ENCODE measurements at regions not wholly inside any gene's neighbourhood (a gene's known extent, or its start where the extent isn't known, plus 50 kb on each side); places are given as distances from the start of the nearest gene placed in this dataset.

DNA sequence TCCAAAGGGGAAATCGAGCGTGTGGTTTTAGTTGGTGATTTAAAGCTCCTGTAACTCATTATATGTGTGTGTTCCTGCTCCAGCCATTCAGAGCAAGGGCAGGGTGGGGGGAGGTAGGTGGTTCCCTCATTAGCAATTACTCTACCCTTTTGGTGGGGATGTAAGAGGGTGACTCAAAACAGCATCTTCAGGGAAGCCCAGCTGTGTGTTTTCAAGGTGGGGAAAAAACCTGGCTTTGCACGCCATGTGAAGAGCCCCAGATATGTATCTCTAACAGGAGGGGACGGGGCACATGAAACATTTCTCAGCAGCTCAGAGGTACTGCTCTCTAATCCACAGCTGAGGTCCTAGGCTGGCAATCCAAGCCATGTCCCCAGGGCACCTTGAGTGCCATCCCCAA is 241.3 kb upstream of the ZFHX3 start:
- TF ChIP-seq, protein P1, sequence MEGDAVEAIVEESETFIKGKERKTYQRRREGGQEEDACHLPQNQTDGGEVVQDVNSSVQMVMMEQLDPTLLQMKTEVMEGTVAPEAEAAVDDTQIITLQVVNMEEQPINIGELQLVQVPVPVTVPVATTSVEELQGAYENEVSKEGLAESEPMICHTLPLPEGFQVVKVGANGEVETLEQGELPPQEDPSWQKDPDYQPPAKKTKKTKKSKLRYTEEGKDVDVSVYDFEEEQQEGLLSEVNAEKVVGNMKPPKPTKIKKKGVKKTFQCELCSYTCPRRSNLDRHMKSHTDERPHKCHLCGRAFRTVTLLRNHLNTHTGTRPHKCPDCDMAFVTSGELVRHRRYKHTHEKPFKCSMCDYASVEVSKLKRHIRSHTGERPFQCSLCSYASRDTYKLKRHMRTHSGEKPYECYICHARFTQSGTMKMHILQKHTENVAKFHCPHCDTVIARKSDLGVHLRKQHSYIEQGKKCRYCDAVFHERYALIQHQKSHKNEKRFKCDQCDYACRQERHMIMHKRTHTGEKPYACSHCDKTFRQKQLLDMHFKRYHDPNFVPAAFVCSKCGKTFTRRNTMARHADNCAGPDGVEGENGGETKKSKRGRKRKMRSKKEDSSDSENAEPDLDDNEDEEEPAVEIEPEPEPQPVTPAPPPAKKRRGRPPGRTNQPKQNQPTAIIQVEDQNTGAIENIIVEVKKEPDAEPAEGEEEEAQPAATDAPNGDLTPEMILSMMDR (IDR thresholded peaks at IDR 0.05; ENCODE audit: control extremely low read depth, extremely low read depth): no peak
- WGBS, 2 donors: 63 to 68% methylated on average over 4 of the region's 4 CpGs
- ATAC-seq (ENCODE audit: insufficient read depth, low FRiP score) (no peak), DNase-seq (no peak)
- Histone ChIP-seq H3K4me1 (ENCODE audit: control insufficient read depth in 5 of 5, insufficient read depth in 5 of 5, low read length in 5 of 5) (peaks cover 0 to 38% (median 8%) of the 10 kb centered on the region in 5 donors), H3K4me3 (no peak overlapping the region), H3K9me3 (ENCODE audit: control insufficient read depth in 4 of 4, insufficient read depth in 3 of 4, low read length in 3 of 4) (peaks cover 0 to 4% (median 0%) of the 10 kb centered on the region in 4 donors), H3K27me3 (ENCODE audit: control insufficient read depth in 3 of 3, insufficient read depth in 3 of 3, low read length in 2 of 3) (no peaks in the 10 kb centered on the region), H3K27ac (ENCODE audit: low read depth in 1 of 2, low read length in 1 of 2) (no peak overlapping the region), H3K36me3 (ENCODE audit: control insufficient read depth in 4 of 4, insufficient read depth in 4 of 4, low read length in 4 of 4) (no peaks in the 10 kb centered on the region), H3K9ac (ENCODE audit: insufficient read depth in 1 of 2, low read length in 2 of 2) (no peak overlapping the region)

- WGBS, 2 donors: 80 to 81% methylated on average over 21 of the region's 21 CpGs
- Histone ChIP-seq H3K27ac (ENCODE audit: low read depth in 1 of 2, low read length in 1 of 2) (no peak overlapping the region), H3K4me1 (ENCODE audit: control insufficient read depth in 5 of 5, insufficient read depth in 5 of 5, low read length in 5 of 5) (peaks cover 0 to 38% (median 8%) of the 10 kb centered on the region in 5 donors), H3K9ac (ENCODE audit: insufficient read depth in 1 of 2, low read length in 2 of 2) (no peak overlapping the region), H3K36me3 (ENCODE audit: control insufficient read depth in 4 of 4, insufficient read depth in 4 of 4, low read length in 4 of 4) (no peaks in the 10 kb centered on the region), H3K27me3 (ENCODE audit: control insufficient read depth in 3 of 3, insufficient read depth in 3 of 3, low read length in 2 of 3) (no peaks in the 10 kb centered on the region), H3K9me3 (ENCODE audit: control insufficient read depth in 4 of 4, insufficient read depth in 3 of 4, low read length in 3 of 4) (peaks cover 0 to 4% (median 0%) of the 10 kb centered on the region in 4 donors), H3K4me3 (no peak overlapping the region)
- no peak for ATAC-seq (ENCODE audit: insufficient read depth, low FRiP score)
- TF ChIP-seq, protein P1 (IDR thresholded peaks at IDR 0.05; ENCODE audit: control extremely low read depth, extremely low read depth): no peak
- DNase-seq: peak; percentile 63 to 85 (median 81)
Measured at GRCh38 chr16:73288520-73288919, 240.6 kb upstream of the ZFHX3 start.

- DNase-seq (peak; percentile 39 to 73 (median 59)), ATAC-seq (ENCODE audit: insufficient read depth, low FRiP score) (no peak)
- H3K4me3 ChIP-seq: no peak overlapping the region
- TF ChIP-seq, protein P1 (IDR thresholded peaks at IDR 0.05; ENCODE audit: control extremely low read depth, extremely low read depth): no peak
- H3K36me3 ChIP-seq (ENCODE audit: control insufficient read depth in 4 of 4, insufficient read depth in 4 of 4, low read length in 4 of 4): no peaks in the 10 kb centered on the region
- H3K9ac ChIP-seq (ENCODE audit: insufficient read depth in 1 of 2, low read length in 2 of 2): peak overlapping the region in 1 of 2 donors; percentile 7
- H3K9me3 ChIP-seq (ENCODE audit: control insufficient read depth in 4 of 4, insufficient read depth in 3 of 4, low read length in 3 of 4): peaks cover 0 to 4% (median 0%) of the 10 kb centered on the region in 4 donors
- H3K27me3 ChIP-seq (ENCODE audit: control insufficient read depth in 3 of 3, insufficient read depth in 3 of 3, low read length in 2 of 3): no peaks in the 10 kb centered on the region
- H3K4me1 ChIP-seq (ENCODE audit: control insufficient read depth in 5 of 5, insufficient read depth in 5 of 5, low read length in 5 of 5): peaks cover 0 to 38% (median 8%) of the 10 kb centered on the region in 5 donors
- WGBS, 2 donors: 50 to 65% methylated on average over 10 of the region's 10 CpGs
- no peak overlapping the region for H3K27ac ChIP-seq (ENCODE audit: low read depth in 1 of 2, low read length in 1 of 2)
Measured at GRCh38 chr16:73287859-73288405, 240.0 kb upstream of the ZFHX3 start.

All from lung (tissue), 11 donors.